NB4 (cell line): ENCODE measurements at regions not wholly inside any gene's neighbourhood (a gene's known extent, or its start where the extent isn't known, plus 50 kb on each side); places are given as distances from the start of the nearest gene placed in this dataset.

Experiments
- DNase-seq: peaks from one replicate; pipeline ENCODE4 v3.0.0; 2010; ENCODE audit warnings: low read depth
- H3K4me3 ChIP-seq: one replicate; pipeline ENCODE4 v1.5.1; 2011; ENCODE audit warnings: mild to moderate bottlenecking, low read depth, low read length, moderate library complexity
- CTCF ChIP-seq: IDR thresholded peaks from one replicate; pipeline ENCODE4 v1.5.1; 2012; ENCODE audit warnings: low read depth, low read length
- MAX ChIP-seq: IDR thresholded peaks from 2 replicates; pipeline ENCODE4 v1.6.1; 2011; ENCODE audit warnings: low read depth, low read length
- MYC ChIP-seq: IDR thresholded peaks from 2 replicates; pipeline ENCODE4 v1.6.1; 2011; ENCODE audit warnings: low read depth, low read length
- POLR2A ChIP-seq: IDR thresholded peaks from 2 replicates; pipeline ENCODE4 v1.6.1; 2011; ENCODE audit warnings: mild to moderate bottlenecking; ENCODE audit not compliant: insufficient read length; ENCODE audit errors: extremely low read depth

- no peak for TF ChIP-seq MYC
- no peak for TF ChIP-seq POLR2A
- no peak for TF ChIP-seq CTCF
- TF ChIP-seq MAX = no peak
- DNase-seq = no peak
- no peak overlapping the region for H3K4me3 ChIP-seq
Measured at GRCh38 chr6:78347191-78347916, 520.0 kb upstream of the IRAK1BP1 start.

- TF ChIP-seq MAX = no peak
- no peak for TF ChIP-seq CTCF
- TF ChIP-seq MYC = no peak
- TF ChIP-seq POLR2A = no peak
- H3K4me3 ChIP-seq = no peak overlapping the region
- DNase-seq = no peak
Measured at GRCh38 chr6:78353040-78353439, 514.3 kb upstream of the IRAK1BP1 start.

- TF ChIP-seq MAX (no peak), CTCF (no peak), POLR2A (no peak), MYC (no peak)
- no peak overlapping the region for H3K4me3 ChIP-seq
- no peak for DNase-seq
Measured at GRCh38 chr6:78363688-78364087, 503.7 kb upstream of the IRAK1BP1 start.

GRCh38 chr6:78365473-78365872 lies 501.9 kb upstream of the IRAK1BP1 start:
- DNase-seq = no peak
- TF ChIP-seq MAX = no peak
- TF ChIP-seq MYC = no peak
- TF ChIP-seq POLR2A = no peak
- no peak for TF ChIP-seq CTCF
- H3K4me3 ChIP-seq = no peak overlapping the region

- DNase-seq = no peak
- no peak for TF ChIP-seq MYC
- TF ChIP-seq CTCF = no peak
- no peak for TF ChIP-seq POLR2A
- no peak for TF ChIP-seq MAX
- no peak overlapping the region for H3K4me3 ChIP-seq
Measured at GRCh38 chr6:78377056-78377455, 490.3 kb upstream of the IRAK1BP1 start.
